ENCODE measurements at regions not wholly inside any gene's neighbourhood (a gene's known extent, or its start where the extent isn't known, plus 50 kb on each side); places are given as distances from the start of the nearest gene placed in this dataset.

- TF ChIP-seq CTCF (IDR thresholded peaks at IDR 0.05; ENCODE audit: borderline replicate concordance, extremely low read depth, low read length, poor library complexity, severe bottlenecking) (no peak), EZH2 (IDR thresholded peaks at IDR 0.05; ENCODE audit: borderline replicate concordance, low read depth, low read length, severe bottlenecking) (no peak)
Measured at GRCh38 chr10:23675585-23675984, 236.7 kb downstream of the OTUD1 start.

All from DND-41 (cell line).